DMS 273 (cell line): ENCODE measurements at regions not wholly inside any gene's neighbourhood (a gene's known extent, or its start where the extent isn't known, plus 50 kb on each side); places are given as distances from the start of the nearest gene placed in this dataset.
"Not testable (repeated sequence)": the region's sequence is repeated elsewhere in the genome, so short reads cannot be mapped to it uniquely, and the experiment has no call there.

ENCODE experiments used
- DNase-seq: peaks from one replicate; lab custom pipeline; 2025; ENCODE audit not compliant: unreplicated experiment; lab: John Stamatoyannopoulos, UW

GRCh38 chr7:67608806-67609205 lies 612.2 kb downstream of the TYW1 start:
- DNase-seq, result peak; percentile 46

GRCh38 chr7:67610897-67611296 lies 614.3 kb downstream of the TYW1 start:
- DNase-seq, result no peak

- DNase-seq, result peak; percentile 33
Observed at GRCh38 chr7:67614843-67615242, 618.2 kb downstream of the TYW1 start.

GRCh38 chr7:67616517-67616916 lies 619.9 kb downstream of the TYW1 start:
- no peak for DNase-seq

- DNase-seq, result no peak
Observed at GRCh38 chr7:67618556-67619162, 622.0 kb downstream of the TYW1 start.

GRCh38 chr7:67619175-67619574 lies 622.5 kb downstream of the TYW1 start:
- DNase-seq, result peak; percentile 88

- no peak for DNase-seq
Observed at GRCh38 chr7:67620216-67620933, 623.7 kb downstream of the TYW1 start.

- DNase-seq, result peak; percentile 30
Observed at GRCh38 chr7:67621704-67622103, 625.1 kb downstream of the TYW1 start.

GRCh38 chr7:67625257-67625737 lies 628.7 kb downstream of the TYW1 start:
- DNase-seq, result peak; percentile 92

- DNase-seq, result peak; percentile 93
Observed at GRCh38 chr7:67631476-67631875, 634.8 kb downstream of the TYW1 start.

GRCh38 chr7:67635271-67635670 lies 638.6 kb downstream of the TYW1 start:
- DNase-seq, result no peak

- peak; percentile 63 for DNase-seq
Observed at GRCh38 chr7:67636348-67637022, 639.9 kb downstream of the TYW1 start.

- DNase-seq, result peak; percentile 70
Observed at GRCh38 chr7:67637023-67637358, 640.4 kb downstream of the TYW1 start.

- not testable (repeated sequence) for DNase-seq
Observed at GRCh38 chr7:67642542-67642941, 645.9 kb downstream of the TYW1 start.

GRCh38 chr7:67644151-67644550 lies 647.5 kb downstream of the TYW1 start:
- DNase-seq, result peak; percentile 32

GRCh38 chr7:67652937-67653336 lies 656.3 kb downstream of the TYW1 start:
- no peak for DNase-seq

- DNase-seq, result no peak
Observed at GRCh38 chr7:67653856-67654454, 657.3 kb downstream of the TYW1 start.

- no peak for DNase-seq
Observed at GRCh38 chr7:67654642-67655041, 658.0 kb downstream of the TYW1 start.

- no peak for DNase-seq
Observed at GRCh38 chr7:67655168-67655567, 658.5 kb downstream of the TYW1 start.

GRCh38 chr7:67659091-67659490 lies 662.5 kb downstream of the TYW1 start:
- DNase-seq, result no peak

- DNase-seq, result peak; percentile 29
Observed at GRCh38 chr7:67662804-67663203, 666.2 kb downstream of the TYW1 start.

- no peak for DNase-seq
Observed at GRCh38 chr7:67663644-67664043, 667.0 kb downstream of the TYW1 start.
